GM21423 (cell line): ENCODE measurements at regions not wholly inside any gene's neighbourhood (a gene's known extent, or its start where the extent isn't known, plus 50 kb on each side); places are given as distances from the start of the nearest gene placed in this dataset.

Experiments used
- ATAC-seq: cut with Tn5 transposase; IDR thresholded peaks from one replicate; pipeline ENCODE4 v1.9.1; 2021; ENCODE audit warnings: mild to moderate bottlenecking, moderate library complexity; ENCODE audit not compliant: unreplicated experiment

- no peak for ATAC-seq
These were observed 61.4 kb upstream of the ELK3 start for GRCh38 chr12:96132819-96133218.

GRCh38 chr12:96134200-96134599, 60.0 kb upstream of the ELK3 start:
- no peak for ATAC-seq

GRCh38 chr12:96136161-96136560, 58.0 kb upstream of the ELK3 start:
- no peak for ATAC-seq

GRCh38 chr12:96136725-96137378, 57.3 kb upstream of the ELK3 start:
- ATAC-seq, result no peak

GRCh38 chr12:96140174-96140573, 54.0 kb upstream of the ELK3 start:
- no peak for ATAC-seq

GRCh38 chr12:96141216-96141912, 52.8 kb upstream of the ELK3 start:
- ATAC-seq, result no peak

GRCh38 chr12:96143392-96143791, 50.8 kb upstream of the ELK3 start:
- ATAC-seq, result no peak

GRCh38 chr12:96143827-96144565, 50.2 kb upstream of the ELK3 start:
- no peak for ATAC-seq
